ENCODE measurements at regions not wholly inside any gene's neighbourhood (a gene's known extent, or its start where the extent isn't known, plus 50 kb on each side); places are given as distances from the start of the nearest gene placed in this dataset.

- ChIA-PET CTCF (no interaction called here), RAD21 (ENCODE audit: low non-redundant PET in 1 of 2, low total read pairs in 2 of 2, uncharacterized antibody in 2 of 2, unreplicated experiment in 2 of 2) (no interaction called here), POLR2A (no interaction called here)
- Histone ChIP-seq H3K27me3 (ENCODE audit: insufficient read depth, low read length) (no peaks in the 10 kb centered on the region), H3K36me3 (ENCODE audit: control insufficient read depth in 1 of 2, insufficient read depth in 2 of 2, low read length in 2 of 2) (no peaks in the 10 kb centered on the region), H3K27ac (ENCODE audit: low read depth, low read length) (no peak overlapping the region), H3K9ac (ENCODE audit: low read length) (no peak overlapping the region), H3K4me1 (ENCODE audit: control insufficient read depth in 1 of 2, insufficient read depth in 2 of 2, low read length in 2 of 2) (no peaks in the 10 kb centered on the region), H3K9me3 (ENCODE audit: control insufficient read depth in 1 of 2, insufficient read depth in 1 of 2, low read depth in 1 of 2, low read length in 2 of 2) (peaks cover 4% of the 10 kb centered on the region in 2 experiments; a peak in 2 of 4 replicates), H2AFZ (ENCODE audit: low read depth, low read length, poor library complexity, severe bottlenecking) (no peak overlapping the region), H3K4me3 (replicated peaks in 1 of 2; ENCODE audit: low read depth in 1 of 2, low read length in 2 of 2) (no peak overlapping the region), H3K4me2 (ENCODE audit: low read length) (no peak overlapping the region), H3K9me2 (ENCODE audit: insufficient read depth) (no peaks in the 10 kb centered on the region), H3K79me2 (ENCODE audit: insufficient read depth, low read length) (no peaks in the 10 kb centered on the region), H4K20me1 (ENCODE audit: insufficient read depth) (no peaks in the 10 kb centered on the region)
- intact Hi-C loops (cut with micrococcal nuclease): no loop called here
- TF ChIP-seq CBX3 (IDR thresholded peaks at IDR 0.05; ENCODE audit: low read depth) (no peak), ZBTB33 (IDR thresholded peaks at IDR 0.05; ENCODE audit: extremely low read depth, insufficient replicate concordance, low read length) (no peak), EZH2phosphoT487 (IDR thresholded peaks at IDR 0.05; ENCODE audit: borderline replicate concordance) (no peak), EGR1 (IDR thresholded peaks at IDR 0.05; ENCODE audit: low read depth) (no peak), CEBPB (IDR thresholded peaks at IDR 0.05; ENCODE audit: low read depth) (no peak), ZNF274 (IDR thresholded peaks at IDR 0.05; ENCODE audit: low read depth, low read length) (no peak), ATF3 (IDR thresholded peaks at IDR 0.05) (no peak), POLR2AphosphoS5 (IDR thresholded peaks at IDR 0.05; ENCODE audit: low read depth, low read length) (no peak), TCF7L2 (IDR thresholded peaks at IDR 0.05; ENCODE audit: borderline replicate concordance, extremely low read depth, insufficient read depth, insufficient read length) (no peak), SRF (IDR thresholded peaks at IDR 0.05; ENCODE audit: low read depth) (no peak), SP1 (IDR thresholded peaks at IDR 0.05; ENCODE audit: low read depth) (no peak), EZH2 (IDR thresholded peaks at IDR 0.05) (no peak), FOSL1 (IDR thresholded peaks at IDR 0.05; ENCODE audit: low read depth) (no peak), SIN3A (IDR thresholded peaks at IDR 0.05; ENCODE audit: low read depth) (no peak), YY1 (IDR thresholded peaks at IDR 0.05; ENCODE audit: extremely low read depth, insufficient replicate concordance, low read depth, low read length) (no peak), MAX (IDR thresholded peaks at IDR 0.05) (no peak), REST (IDR thresholded peaks at IDR 0.05; ENCODE audit: low read depth) (no peak), POLR2A (IDR thresholded peaks at IDR 0.05; ENCODE audit: borderline replicate concordance, extremely low read depth, insufficient read depth, insufficient read length) (no peak), ZFX (IDR thresholded peaks at IDR 0.05) (no peak), ELF1 (IDR thresholded peaks at IDR 0.05; ENCODE audit: borderline replicate concordance, low read depth) (no peak)
- ATAC-seq (no peak), DNase-seq (ENCODE audit: low read depth, low spot score) (no peak)
- no TSS peak for BruUV-seq (replicated peaks)
Observed at GRCh38 chr6:93474733-93475179, 55.4 kb upstream of the EPHA7 start.

Data from HCT116 (cell line).